Omental fat pad (tissue), 3 donors: ENCODE measurements at regions not wholly inside any gene's neighbourhood (a gene's known extent, or its start where the extent isn't known, plus 50 kb on each side); places are given as distances from the start of the nearest gene placed in this dataset.

Experiments used
- ATAC-seq: fragments of 150-250 bp; one replicate; pipeline ENCODE4 v1.9.1; 2016; ENCODE audit warnings: mild to moderate bottlenecking, moderate library complexity; ENCODE audit not compliant: low FRiP score
- DNase-seq: peaks from one replicate; pipeline ENCODE4 v3.0.0-alpha.2; 2019; ENCODE audit warnings: low spot score
- CTCF ChIP-seq, 3 donors: fragments of 450-650 bp; IDR thresholded peaks; one replicate each; pipeline ENCODE4 v1.5.1; 2016 to 2017; ENCODE audit warnings: antibody characterized with exemption in 3 of 3, mild to moderate bottlenecking in 3 of 3, moderate library complexity in 2 of 3

- DNase-seq (no peak), ATAC-seq (no peak)
- TF ChIP-seq CTCF (IDR thresholded peaks at IDR 0.05): no peak
These were observed 368.4 kb upstream of the MAN1A1 start for GRCh38 chr6:119717942-119718341.

- ATAC-seq: no peak
- no peak for TF ChIP-seq CTCF (IDR thresholded peaks at IDR 0.05)
- DNase-seq: no peak
These were observed 367.2 kb upstream of the MAN1A1 start for GRCh38 chr6:119716668-119717270.

- ATAC-seq: no peak
- DNase-seq: no peak
- TF ChIP-seq CTCF (IDR thresholded peaks at IDR 0.05): no peak
These were observed 364.3 kb upstream of the MAN1A1 start for GRCh38 chr6:119713903-119714302.

GRCh38 chr6:119686644-119687043 is 337.1 kb upstream of the MAN1A1 start:
- no peak for DNase-seq
- no peak for ATAC-seq
- TF ChIP-seq CTCF (IDR thresholded peaks at IDR 0.05): no peak

- DNase-seq (no peak), ATAC-seq (no peak)
- no peak for TF ChIP-seq CTCF (IDR thresholded peaks at IDR 0.05)
These were observed 336.7 kb upstream of the MAN1A1 start for GRCh38 chr6:119686240-119686639.

- no peak for ATAC-seq
- TF ChIP-seq CTCF (IDR thresholded peaks at IDR 0.05): no peak
- DNase-seq: no peak
These were observed 334.1 kb upstream of the MAN1A1 start for GRCh38 chr6:119683671-119684070.

GRCh38 chr6:119683031-119683430 is 333.5 kb upstream of the MAN1A1 start:
- no peak for DNase-seq
- TF ChIP-seq CTCF (IDR thresholded peaks at IDR 0.05): no peak
- ATAC-seq: no peak
